OCI-LY1 (cell line): ENCODE measurements at regions not wholly inside any gene's neighbourhood (a gene's known extent, or its start where the extent isn't known, plus 50 kb on each side); places are given as distances from the start of the nearest gene placed in this dataset.
"Not testable (repeated sequence)": the region's sequence is repeated elsewhere in the genome, so short reads cannot be mapped to it uniquely, and the experiment has no call there.

Experiments
- CTCF ChIP-seq: fragments of 200-600 bp; sonication (generic), shearing (Covaris generic); IDR thresholded peaks from 2 replicates; pipeline ENCODE4 v1.5.1; 2017; ENCODE audit warnings: mild to moderate bottlenecking, antibody characterized with exemption, low read length, moderate library complexity, mixed read lengths
- EZH2 ChIP-seq: fragments of 200-600 bp; sonication (generic), shearing (Covaris generic); IDR thresholded peaks from 2 replicates; pipeline ENCODE4 v1.8.0; 2017; ENCODE audit warnings: borderline replicate concordance, mixed run types, mild to moderate bottlenecking, antibody characterized with exemption, low read length, moderate library complexity, mixed read lengths

GRCh38 chr5:136569875-136570274 lies 204.5 kb upstream of the TRPC7 start:
- not testable (repeated sequence) for TF ChIP-seq EZH2, CTCF
